Heart left ventricle (tissue), 16 donors: ENCODE measurements at regions not wholly inside any gene's neighbourhood (a gene's known extent, or its start where the extent isn't known, plus 50 kb on each side); places are given as distances from the start of the nearest gene placed in this dataset.

Source experiments
- ATAC-seq, 4 donors: fragments of 200-7000 bp; cut with Tn5 transposase; one replicate each; pipeline ENCODE4 v1.9.1; 2020 to 2022; ENCODE audit warnings: moderate library complexity in 4 of 4, mild to moderate bottlenecking in 3 of 4, moderate number of reproducible peaks in 1 of 4
- DNase-seq, 5 donors: peaks; one replicate each; pipeline ENCODE4 v3.0.0-alpha.2; 2020
- H3K27ac ChIP-seq, 12 donors: fragments of 200-600 bp; sonication (generic) in 4 of 12; one replicate each; pipeline versions ENCODE4 v1.5.0 to v1.8.0; 2016 to 2022; ENCODE audit warnings: mild to moderate bottlenecking in 2 of 12
- H3K27me3 ChIP-seq, 9 donors: fragments of 200-600 bp; sonication (generic) in 2 of 9; one replicate each; pipeline versions ENCODE4 v1.5.1 to v1.8.0; 2016 to 2022; ENCODE audit warnings: mild to moderate bottlenecking in 3 of 9
- H3K36me3 ChIP-seq, 9 donors: fragments of 200-600 bp; sonication (generic) in 2 of 9; one replicate each; pipeline versions ENCODE4 v1.5.0 to v1.8.0; 2018 to 2022; ENCODE audit warnings: mild to moderate bottlenecking in 2 of 9
- H3K4me1 ChIP-seq, 12 donors: fragments of 200-600 bp; sonication (generic) in 4 of 12; one replicate each; pipeline versions ENCODE4 v1.5.0 to v1.8.0; 2016 to 2022; ENCODE audit warnings: mild to moderate bottlenecking in 3 of 12
- H3K4me3 ChIP-seq, 12 donors: fragments of 200-600 bp; sonication (generic) in 4 of 12; one replicate each; pipeline versions ENCODE4 v1.5.0 to v1.8.0; 2017 to 2022; ENCODE audit warnings: mild to moderate bottlenecking in 9 of 12, moderate library complexity in 4 of 12
- H3K9me3 ChIP-seq, 12 donors: fragments of 200-600 bp; sonication (generic) in 4 of 12; one replicate each; pipeline versions ENCODE4 v1.5.0 to v1.8.0; 2016 to 2022; ENCODE audit warnings: mild to moderate bottlenecking in 1 of 12
- POLR2A ChIP-seq, 2 donors: fragments of 450-650 bp; IDR thresholded peaks; one replicate each; pipeline ENCODE4 v1.6.1; 2017; ENCODE audit warnings: antibody characterized with exemption in 2 of 2, mild to moderate bottlenecking in 2 of 2, moderate library complexity in 2 of 2
- WGBS, 4 donors: extraction: QIAGEN DNeasy Blood & Tissue Kit in 2 of 4; methylation state at CpG; one replicate each; pipeline versions ENCODE4 v1.1.5 to v1.1.7; 2013 to 2018; 5-methylcytosine and 5-hydroxymethylcytosine counted together
- intact Hi-C, 10 donors: fragments of 100-400 bp; cut with DNase I; formaldehyde crosslinking; loops; one replicate each; pipeline versions ENCODE4 v1.11.1 to v1.14.2; 2022
- TF ChIP-seq, protein P1 (sequence below), 12 donors: fragments of 200-600 bp; sonication (generic) in 4 of 12; IDR thresholded peaks; one replicate each; pipeline versions ENCODE4 v1.5.0 to v1.8.0; 2018 to 2022; ENCODE audit warnings: antibody characterized with exemption in 12 of 12, mild to moderate bottlenecking in 5 of 12
- donor health status: ischemic (EF 13 %, LVEDD 7.1; RV severe dilation, severe dysfunction).
- donor health status: healthy with polysubstance abuse.
- donor health status: DM: no; HTN: yes; CAD: no.
- donor health status: DM: no; HTN: no; CAD: no.
- donor health status: ischemic (EF 25% LVEDD 6.9; RV normal size, moderate dysfunction).
- donor health status: ischemic (EF 25% LVEDD 5.7; RV mildly dilated, moderate dysfunction).
- donor health status: healthy.
- donor health status: DM: yes; HTN: yes; CAD: no.
- donor health status: ischemic (EF 35%, LVEDD 5.7; RV mildly dilated, moderate dysfunction).
- donor health status: nonischemic (EF 11% LVEDD 7.7; RV severe dilation, severe dysfunction).
- donor health status: DM: yes; HTN: yes; CAD: no.
- donor health status: PGD.
- donor health status: ischemic (EF 29% LVEDD 5.4; RV normal size, mild dysfunction).
- donor health status: nonischemic (EF 23%, LVEDD 6.1; RV moderate dilation, normal function).

DNA sequence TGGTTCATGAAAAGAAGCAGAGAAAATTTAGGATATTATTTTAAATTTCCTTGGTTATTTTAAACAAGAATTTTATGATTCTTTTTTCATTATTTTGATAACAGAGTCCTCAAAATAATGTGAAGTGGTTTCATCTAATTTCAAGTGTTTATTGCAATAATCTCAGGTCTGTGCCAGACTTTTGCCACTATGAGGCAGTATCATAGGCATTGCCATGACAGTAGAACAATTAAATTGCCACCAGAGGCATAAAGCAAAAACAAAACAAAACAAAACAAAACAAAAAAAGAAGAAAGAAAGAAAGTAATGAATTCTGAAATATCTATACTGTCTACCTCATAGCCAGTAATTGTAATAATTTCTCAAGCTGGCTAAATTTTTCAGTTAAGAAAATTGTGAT, 739.2 kb downstream of the KCTD8 start:
- no peak for TF ChIP-seq POLR2A (IDR thresholded peaks at IDR 0.05)
- TF ChIP-seq, protein P1, sequence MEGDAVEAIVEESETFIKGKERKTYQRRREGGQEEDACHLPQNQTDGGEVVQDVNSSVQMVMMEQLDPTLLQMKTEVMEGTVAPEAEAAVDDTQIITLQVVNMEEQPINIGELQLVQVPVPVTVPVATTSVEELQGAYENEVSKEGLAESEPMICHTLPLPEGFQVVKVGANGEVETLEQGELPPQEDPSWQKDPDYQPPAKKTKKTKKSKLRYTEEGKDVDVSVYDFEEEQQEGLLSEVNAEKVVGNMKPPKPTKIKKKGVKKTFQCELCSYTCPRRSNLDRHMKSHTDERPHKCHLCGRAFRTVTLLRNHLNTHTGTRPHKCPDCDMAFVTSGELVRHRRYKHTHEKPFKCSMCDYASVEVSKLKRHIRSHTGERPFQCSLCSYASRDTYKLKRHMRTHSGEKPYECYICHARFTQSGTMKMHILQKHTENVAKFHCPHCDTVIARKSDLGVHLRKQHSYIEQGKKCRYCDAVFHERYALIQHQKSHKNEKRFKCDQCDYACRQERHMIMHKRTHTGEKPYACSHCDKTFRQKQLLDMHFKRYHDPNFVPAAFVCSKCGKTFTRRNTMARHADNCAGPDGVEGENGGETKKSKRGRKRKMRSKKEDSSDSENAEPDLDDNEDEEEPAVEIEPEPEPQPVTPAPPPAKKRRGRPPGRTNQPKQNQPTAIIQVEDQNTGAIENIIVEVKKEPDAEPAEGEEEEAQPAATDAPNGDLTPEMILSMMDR (IDR thresholded peaks at IDR 0.05): no peak
- no peak overlapping the region for H3K4me3 ChIP-seq
- intact Hi-C loops: no loop called here
- no peak overlapping the region for H3K27ac ChIP-seq
- H3K4me1 ChIP-seq: no peaks in the 10 kb centered on the region
- no peaks in the 10 kb centered on the region for H3K36me3 ChIP-seq
- H3K27me3 ChIP-seq: no peaks in the 10 kb centered on the region
- no peak for DNase-seq
- ATAC-seq: no peak
- H3K9me3 ChIP-seq: peaks cover 0 to 21% (median 6%) of the 10 kb centered on the region in 12 donors

DNA sequence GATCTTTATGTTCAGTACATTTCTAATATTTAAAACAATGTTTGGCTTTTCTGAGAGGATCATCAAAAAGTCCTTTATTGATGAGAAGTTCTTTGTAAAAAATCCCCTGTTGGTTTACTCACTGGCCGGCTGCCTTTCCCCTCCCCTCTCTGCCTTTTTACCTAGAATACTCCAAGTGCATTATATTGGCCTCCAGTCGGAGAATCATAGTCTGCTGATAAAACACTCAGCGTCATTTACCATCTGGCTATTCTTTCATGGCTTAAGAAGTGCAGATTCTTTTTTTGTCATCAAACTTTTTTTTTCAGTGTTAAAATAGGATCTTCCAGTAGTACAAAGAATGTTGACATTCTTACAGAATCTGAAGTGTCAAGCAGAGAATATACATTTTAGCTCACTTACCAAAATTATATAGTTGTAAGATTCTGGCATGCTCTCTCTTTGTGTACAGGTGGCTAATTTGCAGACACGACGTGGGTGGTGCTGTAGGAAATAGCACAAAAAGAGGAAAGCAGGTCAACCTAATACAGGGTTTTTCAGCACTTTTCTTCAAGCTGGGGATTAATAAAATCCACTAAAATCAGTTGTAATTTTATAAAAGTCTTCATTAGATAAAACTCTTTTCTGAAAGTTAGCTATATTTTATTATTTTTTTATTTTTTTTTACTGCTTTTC, 731.8 kb downstream of the KCTD8 start:
- 67 to 72% (median 68%) methylated on average over 5 of the region's 5 CpGs for WGBS, 4 donors
- TF ChIP-seq POLR2A (IDR thresholded peaks at IDR 0.05): no peak
- TF ChIP-seq, protein P1 (IDR thresholded peaks at IDR 0.05): no peak
- no peaks in the 10 kb centered on the region for H3K27me3 ChIP-seq
- H3K27ac ChIP-seq: no peak overlapping the region
- no peak overlapping the region for H3K4me3 ChIP-seq
- DNase-seq (no peak), ATAC-seq (no peak)
- H3K9me3 ChIP-seq: peaks cover 0 to 12% (median 0%) of the 10 kb centered on the region in 12 donors
- no peaks in the 10 kb centered on the region for H3K36me3 ChIP-seq
- H3K4me1 ChIP-seq: no peaks in the 10 kb centered on the region
- intact Hi-C loops: no loop called here

DNA sequence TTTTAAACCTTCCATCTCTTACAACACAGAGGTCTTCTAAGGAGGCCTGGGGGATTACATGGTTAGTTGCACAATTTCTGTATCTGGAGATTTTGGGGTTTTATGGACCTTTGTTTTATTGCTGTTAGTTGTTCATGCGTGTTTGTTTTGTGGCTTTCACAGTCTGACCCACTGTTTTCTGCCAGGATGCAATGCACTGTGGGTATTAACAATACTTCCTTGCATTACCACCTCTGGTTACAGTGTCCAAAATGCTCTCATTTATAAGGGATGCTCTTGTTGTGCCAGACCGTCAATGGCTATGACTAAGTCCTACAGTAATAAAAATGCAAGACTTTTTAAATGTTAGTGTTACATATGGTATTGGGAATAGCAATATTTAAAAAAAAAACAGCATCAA, 730.2 kb downstream of the KCTD8 start:
- 83 to 95% (median 92%) methylated on average over 2 of the region's 2 CpGs for WGBS, 4 donors
- DNase-seq: no peak
- Histone ChIP-seq H3K4me3 (no peak overlapping the region), H3K27me3 (no peaks in the 10 kb centered on the region), H3K27ac (no peak overlapping the region), H3K36me3 (no peaks in the 10 kb centered on the region), H3K4me1 (no peaks in the 10 kb centered on the region), H3K9me3 (peaks cover 0 to 12% (median 0%) of the 10 kb centered on the region in 12 donors)
- no peak for TF ChIP-seq POLR2A (IDR thresholded peaks at IDR 0.05)
- TF ChIP-seq, protein P1 (IDR thresholded peaks at IDR 0.05): no peak
- intact Hi-C loops: no loop called here
- ATAC-seq: no peak

DNA sequence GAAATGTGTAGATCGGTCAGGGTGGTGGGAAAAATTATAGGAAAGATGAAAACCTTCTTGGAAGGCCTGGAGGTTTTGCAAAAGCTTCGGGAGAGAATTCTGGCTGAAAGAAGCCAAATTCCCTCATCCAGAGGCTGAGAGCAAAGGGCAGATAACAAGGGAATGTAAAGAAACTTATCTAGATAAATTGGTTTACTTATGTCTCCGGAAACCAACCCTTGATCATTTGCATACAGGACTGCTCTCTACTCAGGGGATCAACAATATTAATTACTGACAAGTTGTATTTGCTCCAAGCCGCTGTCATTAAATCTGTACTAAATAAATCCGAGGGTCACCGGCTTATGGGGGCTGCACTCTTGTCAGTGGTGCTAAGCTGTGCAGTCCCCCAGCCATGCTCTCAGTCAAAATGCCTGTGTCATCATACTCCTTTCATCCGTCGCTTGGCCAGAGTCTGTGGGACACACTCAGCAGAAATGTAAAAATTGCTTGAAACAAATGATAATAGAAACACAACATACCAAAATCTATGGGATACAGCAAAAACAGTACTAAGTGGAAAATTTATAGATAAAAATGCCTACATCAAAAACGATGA, 715.7 kb downstream of the KCTD8 start:
- no peak overlapping the region for H3K27ac ChIP-seq
- H3K9me3 ChIP-seq: peaks cover 0 to 31% (median 2%) of the 10 kb centered on the region in 12 donors
- H3K36me3 ChIP-seq: no peaks in the 10 kb centered on the region
- DNase-seq (no peak), ATAC-seq (no peak)
- no peak for TF ChIP-seq POLR2A (IDR thresholded peaks at IDR 0.05)
- TF ChIP-seq, protein P1 (IDR thresholded peaks at IDR 0.05): no peak
- H3K27me3 ChIP-seq: no peaks in the 10 kb centered on the region
- intact Hi-C loops: no loop called here
- no peak overlapping the region for H3K4me3 ChIP-seq
- H3K4me1 ChIP-seq: no peaks in the 10 kb centered on the region
- 61 to 64% (median 61%) methylated on average over 9 of the region's 9 CpGs for WGBS, 4 donors
